Naive thymus-derived CD4-positive, alpha-beta T cell (primary cell): ENCODE measurements at regions not wholly inside any gene's neighbourhood (a gene's known extent, or its start where the extent isn't known, plus 50 kb on each side); places are given as distances from the start of the nearest gene placed in this dataset.

Experiments used
- ATAC-seq: fragments of 150-1000 bp; cut with Tn5 transposase; 2 replicates; pipeline ENCODE4 v1.10.0; 2021; ENCODE audit warnings: mild to moderate bottlenecking, moderate library complexity
- CTCF ChIA-PET: fragments of 350-600 bp; sonication (Branson Sonifier 250); formaldehyde crosslinking; loops from one replicate; lab custom pipeline; 2021; ENCODE audit warnings: antibody characterized with exemption; lab: Charles Lee
- POLR2A ChIA-PET: fragments of 350-600 bp; sonication (Branson Sonifier 250); formaldehyde crosslinking; loops from one replicate; lab custom pipeline; 2021; ENCODE audit warnings: antibody characterized with exemption, inconsistent platforms; lab: Charles Lee
- DNase-seq, 9 donors: peaks; one replicate each; pipeline versions ENCODE4 v3.0.0 to v3.0.0-alpha.2; 2020 to 2022; ENCODE audit warnings: mixed read lengths in 1 of 9
- H3K27ac ChIP-seq: one replicate; pipeline ENCODE4 v1.7.0; 2013; ENCODE audit warnings: mild to moderate bottlenecking, low read depth, low read length, moderate library complexity
- H3K27me3 ChIP-seq, 2 donors: one replicate each; pipeline ENCODE4 v1.7.0; 2013; ENCODE audit warnings: low read length in 2 of 2, mild to moderate bottlenecking in 2 of 2, moderate library complexity in 2 of 2; ENCODE audit not compliant: control insufficient read depth in 2 of 2, insufficient read depth in 2 of 2
- H3K36me3 ChIP-seq, 3 experiments: 1 replicate in 2 of 3; 2 replicates in 1 of 3; pipeline ENCODE4 v1.7.0; 2013; ENCODE audit warnings: low read length in 3 of 3, mild to moderate bottlenecking in 3 of 3, moderate library complexity in 1 of 3; ENCODE audit not compliant: insufficient read depth in 3 of 3, control insufficient read depth in 2 of 3
- H3K4me1 ChIP-seq, 2 donors: one replicate each; pipeline ENCODE4 v1.7.0; 2013; ENCODE audit warnings: low read length in 2 of 2, mild to moderate bottlenecking in 2 of 2, moderate library complexity in 1 of 2; ENCODE audit not compliant: control insufficient read depth in 2 of 2, insufficient read depth in 2 of 2
- H3K4me3 ChIP-seq: 2 replicates; pipeline ENCODE4 v1.7.0; 2013; ENCODE audit warnings: mild to moderate bottlenecking, low read length
- H3K9me3 ChIP-seq, 3 experiments: 1 replicate in 2 of 3; 2 replicates in 1 of 3; pipeline ENCODE4 v1.7.0; 2013; ENCODE audit warnings: low read length in 3 of 3; ENCODE audit not compliant: control insufficient read depth in 2 of 3
- H3K27ac Mint-ChIP-seq, 9 donors: one replicate each; pipeline ENCODE4 v1.8.0; 2020 to 2022; ENCODE audit warnings: mixed read lengths in 9 of 9, mild to moderate bottlenecking in 8 of 9, moderate library complexity in 5 of 9, inconsistent platforms in 2 of 9
- H3K27me3 Mint-ChIP-seq, 5 donors: one replicate each; pipeline ENCODE4 v1.8.0; 2021 to 2022; ENCODE audit warnings: mixed read lengths in 5 of 5, mild to moderate bottlenecking in 1 of 5
- H3K36me3 Mint-ChIP-seq, 5 donors: one replicate each; pipeline ENCODE4 v1.8.0; 2020 to 2022; ENCODE audit warnings: mixed read lengths in 5 of 5, mild to moderate bottlenecking in 3 of 5, inconsistent platforms in 1 of 5
- H3K4me1 Mint-ChIP-seq, 7 donors: one replicate each; pipeline ENCODE4 v1.8.0; 2020 to 2022; ENCODE audit warnings: mixed read lengths in 7 of 7, mild to moderate bottlenecking in 3 of 7, inconsistent platforms in 1 of 7
- H3K4me3 Mint-ChIP-seq, 10 donors: one replicate each; pipeline ENCODE4 v1.8.0; 2020 to 2022; ENCODE audit warnings: mild to moderate bottlenecking in 10 of 10, mixed read lengths in 10 of 10, moderate library complexity in 6 of 10, inconsistent platforms in 2 of 10
- H3K9me3 Mint-ChIP-seq, 11 donors: one replicate each; pipeline ENCODE4 v1.8.0; 2020 to 2022; ENCODE audit warnings: mixed read lengths in 11 of 11, mild to moderate bottlenecking in 4 of 11, inconsistent platforms in 1 of 11, moderate library complexity in 1 of 11
- intact Hi-C, 2 donors: fragments of 100-400 bp; cut with micrococcal nuclease; formaldehyde crosslinking; loops; one replicate each; pipeline ENCODE4 v1.15.1; 2023

DNA sequence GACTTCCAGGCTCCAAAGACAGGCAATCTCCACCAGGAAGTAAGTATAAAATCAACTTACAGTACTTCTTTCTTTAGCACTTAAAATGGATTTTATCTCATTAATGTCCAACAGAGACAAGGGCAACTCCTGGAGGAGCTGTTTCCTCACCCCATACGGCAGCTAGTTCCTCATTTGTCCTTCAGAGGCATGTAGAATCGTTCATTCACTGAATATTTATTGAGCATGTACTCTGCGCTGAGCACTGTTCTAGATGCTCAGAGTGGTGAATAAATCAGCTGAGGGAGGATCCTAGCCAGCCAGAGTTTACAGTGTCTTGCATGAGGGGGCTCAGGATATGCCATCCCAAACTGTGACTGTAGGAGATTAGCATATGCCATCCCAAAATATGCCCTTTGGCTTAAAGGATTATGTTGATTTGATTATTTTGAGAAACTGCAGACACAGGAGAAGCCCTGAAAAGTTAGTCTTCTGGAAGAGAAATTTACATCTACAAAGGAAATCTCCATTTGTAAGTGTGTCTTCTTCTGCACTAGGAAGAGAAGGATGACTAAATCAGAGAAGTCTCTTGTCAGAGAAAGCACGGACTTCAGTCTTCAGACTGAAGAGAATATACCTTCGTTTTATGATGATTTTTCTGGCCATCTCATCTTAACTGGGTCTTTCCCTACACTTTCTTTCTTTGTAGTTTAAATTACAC is 66.9 kb downstream of the BAMBI start:
- Mint-ChIP-seq H3K4me3 (no peak overlapping the region), H3K9me3 (peaks cover 0 to 14% (median 6%) of the 10 kb centered on the region in 11 donors)
- H3K36me3 ChIP-seq = no peaks in the 10 kb centered on the region

DNA sequence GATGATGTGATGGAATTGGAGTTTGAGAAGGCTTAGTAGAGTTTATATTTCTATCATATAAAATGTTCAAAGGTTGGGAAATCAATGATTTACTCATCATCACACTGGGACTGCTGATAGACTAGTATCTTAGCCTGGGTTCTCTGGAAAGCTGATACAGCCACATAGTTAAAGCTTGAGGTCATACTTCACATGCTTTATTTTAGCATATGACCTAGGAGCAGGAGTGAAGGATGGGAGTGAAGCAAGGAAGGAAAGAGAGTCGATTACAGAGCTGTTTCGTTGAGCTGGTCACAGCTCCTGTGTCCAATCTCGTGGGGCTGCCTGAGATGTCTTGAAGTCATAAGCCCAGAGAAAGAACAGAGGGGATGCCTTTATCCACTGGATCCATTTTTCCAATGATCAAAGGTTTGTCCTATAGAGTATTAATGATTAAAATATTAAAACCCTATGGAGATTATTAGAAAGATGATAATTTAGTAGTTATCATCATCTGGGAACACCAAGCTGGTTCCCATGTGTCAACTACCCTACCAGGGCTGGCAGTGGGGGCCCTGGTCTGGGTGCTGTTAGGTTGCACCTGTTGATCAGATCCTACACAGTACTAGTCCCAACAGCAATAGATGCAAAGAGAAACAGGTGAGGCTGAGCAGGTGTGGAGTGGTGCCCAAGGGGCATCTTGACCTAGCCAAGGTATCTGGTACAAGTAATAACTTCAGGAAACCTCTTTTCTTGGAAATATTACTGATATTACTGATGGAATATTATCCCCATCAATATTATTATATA is 77.8 kb downstream of the BAMBI start:
- no peak overlapping the region for H3K4me3 ChIP-seq
- ChIA-PET CTCF (no interaction called here), POLR2A (no interaction called here)
- DNase-seq (no peak), ATAC-seq (no peak)
- Mint-ChIP-seq H3K27me3 (peaks cover 2 to 39% (median 29%) of the 10 kb centered on the region in 5 donors), H3K4me1 (no peaks in the 10 kb centered on the region), H3K9me3 (peaks cover under 1 to 14% (median 5%) of the 10 kb centered on the region in 11 donors), H3K4me3 (no peak overlapping the region), H3K27ac (no peak overlapping the region), H3K36me3 (peaks cover 0 to 2% (median 0%) of the 10 kb centered on the region in 5 donors)
- intact Hi-C loops = no loop called here
- no peaks in the 10 kb centered on the region for H3K9me3 ChIP-seq
- no peaks in the 10 kb centered on the region for H3K27me3 ChIP-seq
- no peaks in the 10 kb centered on the region for H3K36me3 ChIP-seq
- H3K27ac ChIP-seq = no peak overlapping the region
- H3K4me1 ChIP-seq = no peaks in the 10 kb centered on the region

More for the DNA sequence above, 66.9 kb downstream of the BAMBI start:
- Histone ChIP-seq H3K27ac (no peak overlapping the region), H3K27me3 (no peaks in the 10 kb centered on the region), H3K4me1 (no peaks in the 10 kb centered on the region), H3K9me3 (no peaks in the 10 kb centered on the region), H3K4me3 (no peak overlapping the region)
- DNase-seq (no peak), ATAC-seq (no peak)
- peaks cover 0 to 14% (median 11%) of the 10 kb centered on the region in 5 donors for H3K27me3 Mint-ChIP-seq
- POLR2A ChIA-PET = no interaction called here
- peaks cover 0 to 2% (median 0%) of the 10 kb centered on the region in 7 donors for H3K4me1 Mint-ChIP-seq
- intact Hi-C loops = no loop called here
- no peak overlapping the region for H3K27ac Mint-ChIP-seq
- CTCF ChIA-PET = no interaction called here
- H3K36me3 Mint-ChIP-seq = no peaks in the 10 kb centered on the region

- ChIA-PET CTCF (interaction anchor here (0.6 kb wide), 1 partner anchor 1022 kb away, joined by 4 read pairs; no protein-coding TSS in a partner anchor), POLR2A (no interaction called here)
- Mint-ChIP-seq H3K27me3 (peaks cover 0 to 29% (median 23%) of the 10 kb centered on the region in 5 donors), H3K9me3 (no peaks in the 10 kb centered on the region), H3K4me1 (no peaks in the 10 kb centered on the region), H3K36me3 (no peaks in the 10 kb centered on the region), H3K4me3 (no peak overlapping the region), H3K27ac (no peak overlapping the region)
- Histone ChIP-seq H3K9me3 (no peaks in the 10 kb centered on the region), H3K27me3 (no peaks in the 10 kb centered on the region), H3K27ac (no peak overlapping the region), H3K4me3 (no peak overlapping the region), H3K36me3 (no peaks in the 10 kb centered on the region), H3K4me1 (no peaks in the 10 kb centered on the region)
- intact Hi-C loops = no loop called here
- ATAC-seq (no peak), DNase-seq (no peak)
Observed at GRCh38 chr10:28761084-28761846, 83.9 kb downstream of the BAMBI start.

- CTCF ChIA-PET = no interaction called here
- H3K4me3 ChIP-seq = no peak overlapping the region
- no peaks in the 10 kb centered on the region for H3K9me3 Mint-ChIP-seq
Observed at GRCh38 chr10:28763471-28764170, 86.3 kb downstream of the BAMBI start.

GRCh38 chr10:28765641-28766040 is 88.3 kb downstream of the BAMBI start:
- ATAC-seq = no peak
- Histone ChIP-seq H3K27me3 (no peaks in the 10 kb centered on the region), H3K4me3 (no peak overlapping the region), H3K36me3 (no peaks in the 10 kb centered on the region), H3K9me3 (no peaks in the 10 kb centered on the region), H3K27ac (no peak overlapping the region), H3K4me1 (no peaks in the 10 kb centered on the region)
- Mint-ChIP-seq H3K27ac (no peak overlapping the region), H3K4me3 (no peak overlapping the region), H3K27me3 (peaks cover 0 to 34% (median 14%) of the 10 kb centered on the region in 5 donors), H3K4me1 (no peaks in the 10 kb centered on the region), H3K9me3 (peaks cover 0 to 4% (median 0%) of the 10 kb centered on the region in 11 donors), H3K36me3 (no peaks in the 10 kb centered on the region)
- CTCF ChIA-PET = no interaction called here
- intact Hi-C loops = no loop called here
- POLR2A ChIA-PET = no interaction called here
- no peak for DNase-seq

More at GRCh38 chr10:28763471-28764170, 86.3 kb downstream of the BAMBI start:
- no peaks in the 10 kb centered on the region for H3K36me3 Mint-ChIP-seq
- POLR2A ChIA-PET = no interaction called here
- H3K27ac Mint-ChIP-seq = no peak overlapping the region
- Histone ChIP-seq H3K36me3 (no peaks in the 10 kb centered on the region), H3K27me3 (no peaks in the 10 kb centered on the region), H3K4me1 (no peaks in the 10 kb centered on the region), H3K27ac (no peak overlapping the region), H3K9me3 (no peaks in the 10 kb centered on the region)
- no peak for DNase-seq
- ATAC-seq = no peak
- peaks cover 0 to 33% (median 20%) of the 10 kb centered on the region in 5 donors for H3K27me3 Mint-ChIP-seq
- intact Hi-C loops = no loop called here
- no peaks in the 10 kb centered on the region for H3K4me1 Mint-ChIP-seq
- H3K4me3 Mint-ChIP-seq = no peak overlapping the region

DNA sequence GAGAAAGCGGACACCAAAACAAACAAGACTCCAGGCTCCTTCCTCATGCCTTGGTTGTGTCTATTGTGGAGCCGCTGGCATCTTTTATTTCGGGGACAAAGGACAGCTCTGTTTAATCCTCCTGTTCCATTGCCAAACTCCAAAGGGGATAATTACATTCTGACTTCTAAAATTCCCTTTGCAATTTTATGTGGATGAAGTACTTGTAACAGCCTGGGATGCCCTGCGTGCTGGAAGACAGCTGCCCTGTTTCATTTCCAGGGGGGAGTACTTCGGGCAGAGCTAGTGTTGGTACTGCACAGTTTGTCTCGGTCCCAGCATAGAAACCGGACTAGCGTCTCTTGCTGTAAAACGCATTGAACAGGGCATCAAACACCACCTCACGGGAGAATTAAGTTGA is 90.9 kb downstream of the BAMBI start:
- no peak overlapping the region for H3K27ac Mint-ChIP-seq
- CTCF ChIA-PET = no interaction called here

More for the DNA sequence above, 90.9 kb downstream of the BAMBI start:
- no peaks in the 10 kb centered on the region for H3K36me3 Mint-ChIP-seq
- H3K4me3 Mint-ChIP-seq = no peak overlapping the region
- DNase-seq (no peak), ATAC-seq (no peak)
- Histone ChIP-seq H3K4me3 (no peak overlapping the region), H3K27ac (no peak overlapping the region), H3K4me1 (no peaks in the 10 kb centered on the region), H3K36me3 (no peaks in the 10 kb centered on the region), H3K9me3 (no peaks in the 10 kb centered on the region), H3K27me3 (no peaks in the 10 kb centered on the region)
- intact Hi-C loops = no loop called here
- POLR2A ChIA-PET = no interaction called here
- no peaks in the 10 kb centered on the region for H3K4me1 Mint-ChIP-seq
- H3K9me3 Mint-ChIP-seq = peaks cover 0 to 7% (median 0%) of the 10 kb centered on the region in 11 donors
- peaks cover 0 to 37% (median 9%) of the 10 kb centered on the region in 5 donors for H3K27me3 Mint-ChIP-seq
